NCI-H82 treated with DMSO at 0.1 percent for 48 hours (cell line): ENCODE measurements at regions not wholly inside any gene's neighbourhood (a gene's known extent, or its start where the extent isn't known, plus 50 kb on each side); places are given as distances from the start of the nearest gene placed in this dataset.

Experiments used
- DNase-seq: peaks from one replicate; lab custom pipeline; 2025; ENCODE audit not compliant: unreplicated experiment; lab: John Stamatoyannopoulos, UW

DNA sequence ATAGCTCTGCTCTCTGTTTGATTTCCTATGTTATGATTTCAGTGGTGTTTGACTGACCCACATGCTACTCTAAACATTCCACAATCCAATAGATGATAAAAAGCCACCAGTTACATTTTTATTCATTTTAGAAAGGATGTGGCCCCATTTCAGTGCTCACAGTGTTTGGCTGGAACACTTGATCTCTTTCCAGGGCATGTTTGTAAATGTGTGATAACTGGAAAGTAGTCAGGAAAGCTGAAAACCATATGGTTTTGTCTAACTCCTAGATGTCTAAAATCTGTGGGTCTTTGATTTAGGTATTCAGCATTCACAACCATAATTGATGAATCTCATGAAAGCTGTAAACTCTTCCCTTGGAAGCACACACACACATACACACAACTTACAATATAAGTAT, 904.9 kb upstream of the AGA start:
- no peak for DNase-seq

DNA sequence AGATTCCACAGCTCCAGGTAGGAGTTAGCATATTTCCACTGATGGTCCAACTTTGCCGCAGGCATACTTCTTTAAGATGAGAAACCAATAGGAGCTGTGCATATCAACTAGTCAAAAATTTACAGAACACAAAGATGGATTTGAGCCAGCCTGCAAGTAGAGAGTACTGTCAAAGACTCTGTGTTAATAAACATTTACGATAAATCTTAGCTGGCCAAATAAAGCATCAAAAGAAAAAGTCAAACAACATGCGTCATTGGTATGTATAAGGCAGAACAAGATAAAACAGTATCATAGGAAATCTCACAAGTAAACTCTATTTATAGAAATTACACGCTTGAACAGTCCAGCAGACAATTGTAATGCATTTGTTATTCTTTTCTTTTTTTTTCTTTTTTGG, 907.4 kb upstream of the AGA start:
- DNase-seq = no peak

DNA sequence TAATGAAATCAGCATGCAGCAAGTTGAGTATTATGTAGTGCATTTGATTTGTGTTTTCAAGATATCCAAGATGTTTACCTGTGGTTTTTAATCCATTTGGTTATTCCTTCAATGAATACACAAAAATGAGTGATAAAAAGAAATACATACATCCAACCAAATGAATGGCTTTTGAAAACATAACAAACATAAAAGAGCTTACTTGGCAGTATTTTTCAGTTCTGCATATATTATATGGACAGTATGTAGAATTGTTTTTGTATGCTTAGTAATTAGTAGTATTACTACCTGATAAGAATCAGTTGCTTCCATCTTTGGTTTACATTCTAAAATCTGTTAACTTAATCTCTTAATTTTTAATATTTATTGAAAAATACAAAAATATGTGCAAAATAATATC, 908.9 kb upstream of the AGA start:
- no peak for DNase-seq

DNA sequence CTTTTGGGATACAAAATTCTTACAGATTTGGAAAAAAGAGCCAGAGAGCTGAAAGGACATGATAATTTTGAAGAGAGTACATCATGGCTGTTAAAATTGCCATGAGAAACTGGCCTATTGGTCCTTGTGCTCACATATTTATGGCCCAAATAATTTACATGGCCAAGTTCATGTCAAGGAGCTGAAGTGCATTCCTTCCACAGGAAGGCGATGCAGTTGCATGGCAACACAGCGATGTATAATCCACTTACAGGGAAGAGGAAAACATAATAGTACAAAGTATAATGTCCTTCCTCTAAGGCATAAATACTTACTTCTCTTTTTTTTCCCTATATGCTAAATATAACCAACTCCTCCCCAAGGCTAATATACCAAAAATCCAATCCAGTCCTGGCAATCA, 914.5 kb upstream of the AGA start:
- DNase-seq = no peak

DNA sequence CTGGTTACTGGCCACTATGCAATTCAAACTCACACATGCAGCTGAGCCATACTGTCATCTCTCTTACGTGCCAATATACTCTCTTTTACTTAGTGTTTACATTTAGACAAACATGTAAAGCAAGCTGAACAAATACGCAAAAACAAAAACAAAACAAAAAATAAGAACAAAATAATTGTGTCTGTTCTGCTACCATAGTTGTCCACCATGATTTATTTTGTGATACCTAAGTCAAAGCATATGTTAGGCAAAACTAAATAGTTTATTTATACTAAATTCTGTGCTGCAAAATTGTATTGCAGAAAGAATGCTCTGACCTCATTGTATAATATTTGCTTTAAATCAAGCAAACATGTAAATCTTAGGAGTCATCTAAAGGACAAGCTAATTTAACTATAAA, 943.2 kb upstream of the AGA start:
- DNase-seq = no peak

DNA sequence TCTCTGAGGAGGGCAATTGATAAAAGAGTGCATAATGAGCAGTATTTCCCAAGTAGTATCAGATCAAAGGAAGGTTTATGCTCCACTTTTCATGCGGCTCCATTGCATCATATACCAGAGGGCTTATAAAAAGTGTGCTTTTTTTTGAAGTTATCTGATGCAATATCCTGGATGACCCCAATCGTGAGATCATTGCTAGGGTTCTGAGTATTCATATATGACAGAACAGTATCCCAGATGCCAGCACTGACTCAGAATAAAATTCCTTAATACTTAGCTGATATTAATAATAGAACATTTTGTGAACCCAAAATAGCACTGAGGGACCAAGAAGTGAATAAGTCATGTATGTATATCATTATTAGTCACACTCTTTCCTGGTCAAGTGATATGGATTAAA, 945.5 kb upstream of the AGA start:
- no peak for DNase-seq

DNA sequence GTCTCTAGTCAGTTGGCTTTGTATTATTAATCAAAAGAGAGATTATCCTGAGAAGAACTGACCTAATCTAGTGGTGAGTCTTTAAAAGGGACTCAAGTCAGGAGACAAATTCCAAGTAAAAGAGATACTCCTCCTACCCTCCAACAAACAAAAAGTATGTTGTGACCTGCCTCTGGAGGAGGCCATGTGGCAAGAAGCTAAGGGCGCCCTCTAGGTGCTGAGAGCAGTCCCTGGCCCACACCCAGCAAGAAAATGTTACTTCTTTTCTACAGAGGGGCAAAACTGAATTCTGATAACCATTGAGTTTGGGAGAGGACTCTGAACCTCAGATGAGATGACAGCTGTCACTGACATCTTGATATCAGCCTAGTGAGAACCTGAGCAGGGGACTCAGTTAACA, 953.6 kb upstream of the AGA start:
- DNase-seq = no peak

DNA sequence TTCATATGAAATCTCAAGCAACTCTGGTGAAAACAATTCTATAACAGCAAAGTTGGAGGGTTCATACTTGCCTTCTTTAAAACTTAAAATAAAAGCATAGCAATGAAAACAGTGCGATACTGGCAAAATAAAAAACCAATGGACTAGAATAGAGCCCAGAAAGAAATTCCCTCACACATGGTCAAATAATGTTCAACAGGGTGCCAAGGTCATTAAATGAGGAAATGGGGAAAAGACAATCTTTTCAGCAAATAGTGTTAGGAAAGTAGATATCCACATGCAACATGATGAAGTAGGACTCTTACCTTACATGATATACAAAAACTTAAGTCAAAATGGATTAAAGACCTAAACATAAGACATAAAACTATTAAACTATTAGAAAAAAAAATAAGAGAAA, 970.2 kb upstream of the AGA start:
- DNase-seq = no peak

DNA sequence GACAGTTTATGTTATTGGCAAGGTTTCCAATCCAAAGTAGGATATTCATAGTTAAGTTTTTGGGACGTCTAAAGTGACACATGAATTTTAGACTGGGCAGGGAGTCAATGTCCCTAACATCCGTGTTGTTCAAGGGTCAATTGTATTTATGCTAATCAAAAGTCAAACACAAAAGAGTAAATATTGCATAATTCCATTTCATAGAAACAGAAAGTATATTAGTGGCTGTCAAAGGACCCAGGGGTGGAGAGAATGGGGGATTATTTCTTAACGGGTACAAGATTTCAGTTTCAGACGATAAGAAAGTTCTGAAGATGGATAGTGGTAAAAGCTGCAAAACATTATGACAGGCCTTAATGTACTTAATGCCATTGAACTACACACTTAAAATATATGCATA, 971.8 kb upstream of the AGA start:
- no peak for DNase-seq

DNA sequence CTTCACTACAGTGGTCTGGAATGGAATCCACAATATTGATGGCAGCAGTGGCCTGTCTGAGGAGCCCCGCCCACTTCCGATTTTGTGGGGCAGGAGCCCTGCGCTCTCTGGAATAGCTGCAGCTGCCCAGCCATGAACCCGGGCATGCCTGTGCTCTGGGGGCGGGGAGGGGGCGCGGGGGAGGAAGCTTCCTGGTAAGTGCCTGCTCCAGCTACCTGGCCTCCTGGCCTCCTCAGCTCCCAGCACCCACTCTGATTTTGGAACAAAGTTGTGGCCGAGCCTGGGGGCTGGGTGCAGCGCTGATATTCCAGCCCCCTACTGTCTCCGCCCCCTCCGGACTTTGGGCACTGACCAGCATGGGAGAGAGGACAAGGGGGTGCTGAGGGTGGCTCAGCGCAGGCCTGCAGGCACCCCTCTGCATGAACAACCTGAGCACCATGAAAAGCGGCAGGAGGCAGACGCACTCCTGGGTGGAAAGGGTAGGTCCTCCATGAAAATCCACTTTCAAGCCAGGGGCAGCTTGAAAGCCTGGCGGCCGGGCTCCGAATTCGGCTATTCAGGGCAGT, 972.7 kb upstream of the AGA start:
- DNase-seq = no peak

DNA sequence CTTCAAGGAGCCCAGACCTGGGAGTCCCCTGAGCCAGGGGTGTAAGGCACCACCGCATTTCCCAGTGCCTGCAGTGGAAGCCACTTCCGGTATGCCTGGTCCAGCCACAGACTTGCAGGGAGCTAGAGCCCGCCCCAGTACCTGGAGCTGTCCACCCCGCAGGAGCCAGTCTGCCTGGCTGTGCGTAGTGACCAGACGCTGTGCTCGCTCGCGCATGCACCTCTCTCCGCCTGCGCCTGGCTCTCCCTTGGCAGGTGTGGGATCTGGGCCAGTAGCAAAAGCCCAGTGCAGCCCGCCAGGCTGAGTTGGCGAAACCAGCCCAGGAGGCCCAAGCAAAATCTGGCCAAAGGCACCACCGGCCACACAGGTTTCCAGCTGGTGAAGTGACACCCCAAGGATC, 973.7 kb upstream of the AGA start:
- DNase-seq = no peak

DNA sequence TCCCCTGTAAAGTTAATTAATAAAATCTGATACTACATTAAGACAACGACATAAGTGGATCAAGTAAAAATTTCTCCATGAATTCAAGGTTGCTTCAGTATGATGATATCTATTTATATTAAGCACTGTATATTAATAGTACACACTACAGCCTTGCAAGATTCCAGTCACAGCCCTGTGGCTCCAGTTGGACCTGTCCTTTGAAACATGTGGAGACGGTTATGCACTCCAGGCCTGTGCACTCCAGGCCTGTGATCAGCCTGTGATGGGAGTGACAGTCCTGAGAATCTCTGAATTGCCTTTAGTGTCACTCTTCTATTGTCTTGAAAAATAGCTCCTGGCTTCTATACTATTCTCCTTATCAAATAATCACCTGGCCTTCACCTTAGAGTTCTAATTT, 981.1 kb upstream of the AGA start:
- no peak for DNase-seq

DNA sequence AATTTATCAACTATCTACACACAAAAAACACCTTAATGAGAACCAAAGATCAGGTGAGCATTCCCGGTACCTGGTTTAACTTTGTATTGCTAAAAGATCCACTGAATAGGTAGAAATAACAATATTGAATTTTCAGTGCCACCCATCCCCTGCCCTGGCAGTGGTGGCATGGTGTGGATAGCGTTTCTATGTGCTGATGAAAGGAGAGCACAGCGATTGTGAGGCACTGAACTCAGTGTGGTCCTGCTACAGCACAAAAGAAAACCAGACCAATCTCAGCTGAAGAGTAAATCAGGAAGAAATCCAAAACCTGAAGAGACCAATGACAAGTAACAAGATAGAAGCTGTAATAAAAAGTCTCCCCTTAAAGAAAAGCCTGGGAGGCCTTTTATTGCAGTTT, 984.6 kb upstream of the AGA start:
- no peak for DNase-seq

DNA sequence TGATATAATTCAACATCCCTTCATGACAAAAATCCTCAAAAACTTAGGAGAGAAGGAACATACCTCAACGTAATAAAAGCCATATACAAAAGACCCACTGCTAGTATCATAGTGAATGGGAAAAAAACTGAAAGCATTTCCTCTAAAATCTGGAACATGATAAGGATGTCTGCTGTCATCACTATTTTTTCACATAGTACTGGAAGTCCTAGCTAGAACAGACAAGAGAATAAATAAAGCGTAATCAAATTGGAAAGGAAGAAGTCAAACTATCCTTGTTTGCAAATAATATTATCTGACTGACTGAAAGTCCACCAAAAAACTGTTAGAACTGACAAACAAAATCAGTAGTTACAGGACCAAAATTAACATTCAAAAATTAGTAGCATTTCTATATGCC, 985.4 kb upstream of the AGA start:
- no peak for DNase-seq

DNA sequence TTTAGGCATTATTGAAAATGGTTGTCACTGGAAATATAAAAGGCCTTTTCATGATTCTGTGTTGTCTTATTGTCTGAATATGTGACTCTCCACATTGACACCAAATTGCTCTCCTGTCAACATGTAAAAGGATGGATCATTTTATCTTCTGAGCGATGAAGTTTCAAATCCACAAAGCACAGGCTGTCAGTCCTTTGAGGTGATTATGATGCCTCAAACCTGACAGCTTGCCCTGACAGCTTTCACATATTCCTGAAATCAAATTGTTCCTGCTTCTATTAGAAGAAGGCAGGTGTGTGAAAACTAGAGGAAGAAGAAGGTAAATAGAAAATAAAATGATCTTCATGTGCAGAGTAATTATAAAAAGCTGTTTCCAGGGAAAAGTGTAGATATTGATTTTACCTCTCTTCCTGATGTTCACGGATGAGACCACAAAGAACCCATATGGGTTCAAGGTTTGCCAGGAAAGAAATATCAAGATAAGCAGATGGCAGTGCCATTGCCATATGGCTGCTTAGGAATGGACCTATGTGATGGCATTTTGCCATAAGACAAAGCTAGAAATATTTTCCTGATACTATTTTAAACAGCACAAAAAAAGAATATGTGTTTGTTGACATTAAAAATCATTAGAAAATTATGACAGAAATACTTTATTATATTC, 1006.3 kb upstream of the AGA start:
- no peak for DNase-seq

DNA sequence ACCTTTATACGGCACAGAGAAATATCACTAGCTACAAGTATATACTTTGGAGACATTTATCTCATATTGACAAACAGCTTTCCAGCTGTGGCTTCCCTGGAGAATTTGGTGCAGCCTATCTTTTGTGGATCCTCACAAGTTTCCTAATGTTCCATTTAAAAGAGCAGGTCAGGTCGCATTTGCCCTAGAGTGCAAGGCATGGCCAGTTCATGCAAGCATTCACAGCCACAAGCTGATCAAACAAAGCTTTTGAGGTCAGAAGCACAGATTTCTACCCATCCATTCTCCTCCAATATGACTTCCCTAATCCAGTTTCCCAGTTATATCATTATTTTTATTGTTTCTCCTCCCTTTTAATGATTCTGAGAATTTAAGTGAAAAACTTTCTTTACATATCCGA, 1008.4 kb upstream of the AGA start:
- no peak for DNase-seq

DNA sequence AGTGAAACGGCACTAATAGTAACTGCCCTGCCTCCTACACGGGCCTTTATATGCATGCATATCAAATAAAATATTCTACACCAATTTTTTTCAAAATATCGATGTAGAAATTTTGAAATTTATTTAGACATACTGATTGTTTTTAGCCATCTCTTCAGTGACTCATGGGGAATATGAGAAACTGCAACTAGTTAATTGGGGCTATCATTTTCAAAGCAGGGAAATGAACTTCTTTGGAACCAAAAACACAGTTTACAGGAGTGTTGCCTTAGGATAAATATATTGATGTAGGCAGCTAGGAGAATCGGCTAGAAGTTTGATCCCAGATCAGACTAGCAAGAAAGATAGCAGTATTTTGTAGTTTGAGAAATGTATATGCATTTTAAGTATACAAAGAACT, 1010.8 kb upstream of the AGA start:
- DNase-seq = no peak

DNA sequence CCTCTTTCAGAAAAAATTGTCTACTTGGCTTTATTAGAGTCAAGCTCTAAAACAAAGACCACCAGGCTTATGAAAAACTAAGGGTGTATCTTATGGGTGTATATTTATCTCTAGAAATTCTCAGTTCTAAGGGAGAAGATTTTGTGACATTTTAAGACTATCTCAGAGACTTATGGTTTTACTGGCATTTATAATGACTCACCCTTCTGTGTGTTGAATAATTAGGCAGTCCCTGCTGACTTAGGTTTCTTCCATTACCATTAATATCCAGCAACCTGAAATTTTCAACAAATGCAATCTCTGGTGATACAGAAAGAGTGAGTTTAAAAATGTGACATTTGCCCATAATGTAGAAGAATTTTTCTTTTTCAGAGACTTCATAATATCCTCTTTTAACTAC, 1015.0 kb upstream of the AGA start:
- DNase-seq = no peak

DNA sequence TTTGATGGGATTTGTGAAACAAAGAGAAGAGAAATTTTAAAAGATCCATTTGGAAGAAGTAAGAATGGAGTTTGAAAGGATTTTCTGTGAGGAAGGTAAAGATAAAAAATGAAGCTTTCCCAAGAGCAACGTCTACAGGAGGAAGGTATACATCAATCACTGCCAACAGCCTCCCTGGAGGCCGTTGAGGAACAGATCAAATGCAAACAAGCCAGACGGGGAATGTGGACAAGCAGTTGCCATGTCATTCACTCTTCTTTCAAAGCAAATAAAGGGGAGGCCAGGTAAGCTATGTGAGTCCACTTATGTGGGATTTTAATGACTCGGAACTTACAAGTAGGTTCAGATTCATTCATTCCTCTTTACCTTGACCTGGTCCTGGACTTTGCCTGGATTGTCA, 1020.5 kb upstream of the AGA start:
- DNase-seq = no peak

DNA sequence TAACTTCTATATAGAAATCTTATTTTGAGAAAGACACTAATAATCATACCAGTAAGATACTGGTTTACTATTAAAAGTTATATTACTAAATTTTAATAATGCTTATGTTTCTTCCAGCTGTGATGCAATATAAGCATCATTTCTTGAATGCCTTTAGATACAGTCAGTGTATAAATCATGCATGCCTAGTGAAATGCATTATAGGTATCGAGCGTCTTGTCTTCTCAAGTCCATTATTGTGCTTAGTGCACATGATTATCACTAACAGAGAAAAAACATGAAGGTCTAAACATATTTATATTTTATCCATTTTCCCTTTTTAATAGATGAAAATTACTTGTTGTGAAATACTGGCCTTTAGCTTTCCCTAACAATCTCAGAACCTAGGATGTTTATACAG, 1021.5 kb upstream of the AGA start:
- no peak for DNase-seq

DNA sequence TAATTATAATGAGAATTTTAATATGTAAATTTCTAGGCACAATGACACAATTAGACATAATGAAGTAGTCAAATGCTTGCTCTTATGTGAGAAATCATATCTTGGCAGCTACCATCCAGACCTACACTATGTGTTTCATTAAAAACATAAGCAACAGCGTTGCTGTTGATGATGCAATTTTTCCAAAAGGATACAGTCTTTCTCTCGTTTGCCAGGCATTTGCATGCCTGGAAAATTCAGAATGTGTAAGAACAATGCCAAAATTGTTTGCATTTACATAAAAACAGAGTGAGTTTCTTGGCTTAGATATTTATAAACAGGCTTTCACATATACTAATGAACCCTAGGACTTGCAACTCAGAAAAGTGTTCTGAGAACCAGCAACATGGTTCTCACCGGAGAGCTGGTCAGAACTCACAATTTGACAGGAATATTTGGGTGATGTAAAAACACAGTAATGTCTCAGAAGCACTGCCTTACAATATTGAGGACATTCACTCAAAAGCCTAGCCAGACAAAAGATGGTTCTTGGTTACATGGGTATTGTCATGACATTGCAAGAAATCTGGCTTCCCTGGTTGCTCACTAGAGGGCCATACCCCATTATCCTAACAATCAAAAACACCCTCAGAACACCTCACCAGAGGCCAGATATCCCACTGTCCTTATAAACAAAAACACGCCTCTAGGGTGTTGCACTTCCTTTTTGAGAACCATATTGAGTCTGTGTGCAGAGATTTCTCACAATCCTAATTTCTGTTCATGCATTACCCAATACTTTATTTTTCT, 1029.0 kb upstream of the AGA start:
- no peak for DNase-seq

DNA sequence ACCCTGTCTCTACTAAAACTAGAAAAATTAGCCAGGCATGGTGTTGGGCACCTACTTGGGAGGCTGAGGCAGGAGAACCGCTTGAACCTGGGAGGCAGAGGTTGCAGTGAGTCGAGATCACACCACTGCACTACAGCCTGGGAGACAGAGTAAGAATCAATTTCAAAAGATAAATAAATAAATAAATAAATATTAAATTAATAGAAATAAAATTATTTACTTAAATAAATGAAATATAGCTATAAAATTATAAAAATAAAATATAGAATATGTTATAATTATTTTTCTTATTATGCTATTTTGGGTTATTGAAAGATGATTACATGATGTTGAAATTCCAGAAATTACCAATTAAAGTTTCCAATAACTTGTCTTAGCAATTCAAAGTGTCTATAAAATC, 1029.8 kb upstream of the AGA start:
- DNase-seq = no peak

DNA sequence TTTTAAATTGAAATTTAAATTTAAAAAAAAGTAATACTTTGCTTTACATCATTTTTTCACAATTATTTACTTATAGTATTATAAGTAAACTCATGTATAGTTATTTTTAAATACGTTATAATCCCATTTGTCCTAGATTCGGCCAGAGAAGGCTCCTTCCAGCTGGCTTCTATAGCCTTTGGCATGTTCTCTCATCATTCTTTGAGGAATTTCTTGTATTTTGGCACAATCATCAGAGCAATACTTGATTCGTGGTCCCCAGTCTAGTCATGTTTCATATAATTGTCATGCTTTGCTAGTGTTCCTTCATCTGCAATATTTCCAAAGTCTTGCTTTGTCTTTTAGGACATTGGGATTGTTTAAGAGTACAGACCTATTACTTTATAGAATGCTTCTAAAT, 1037.9 kb upstream of the AGA start:
- DNase-seq = no peak
